ENCODE measurements at regions not wholly inside any gene's neighbourhood (a gene's known extent, or its start where the extent isn't known, plus 50 kb on each side); places are given as distances from the start of the nearest gene placed in this dataset.
"Not testable (repeated sequence)": the region's sequence is repeated elsewhere in the genome, so short reads cannot be mapped to it uniquely, and the experiment has no call there.

- peak; percentile 93 for DNase-seq (ENCODE audit: low spot score)
Observed at GRCh38 chr17:47066841-47067682, 88.0 kb upstream of the RPRML start.

- peak; percentile 18 for DNase-seq (ENCODE audit: low spot score)
Observed at GRCh38 chr17:47066095-47066494, 87.0 kb upstream of the RPRML start.

DNA sequence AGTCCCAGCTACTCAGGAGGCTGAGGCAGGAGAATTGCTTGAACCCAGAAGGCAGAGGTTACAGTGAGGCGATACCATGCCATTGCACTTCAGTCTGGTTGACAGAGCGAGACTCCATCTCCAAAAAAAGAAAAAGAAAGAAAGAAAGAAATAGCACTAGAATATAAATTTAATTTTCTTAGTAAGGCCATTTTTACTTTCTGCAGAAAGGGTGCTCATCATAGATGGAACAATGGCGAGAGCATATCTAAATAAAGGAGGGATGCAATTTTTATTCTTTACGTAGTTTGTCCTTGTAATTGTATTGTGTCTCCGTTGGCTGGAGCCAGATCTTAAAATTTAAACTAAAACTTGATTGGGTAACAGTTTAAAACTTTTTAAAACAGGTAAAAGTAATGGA lies 85.6 kb upstream of the RPRML start:
- DNase-seq (ENCODE audit: low spot score) = no peak

DNA sequence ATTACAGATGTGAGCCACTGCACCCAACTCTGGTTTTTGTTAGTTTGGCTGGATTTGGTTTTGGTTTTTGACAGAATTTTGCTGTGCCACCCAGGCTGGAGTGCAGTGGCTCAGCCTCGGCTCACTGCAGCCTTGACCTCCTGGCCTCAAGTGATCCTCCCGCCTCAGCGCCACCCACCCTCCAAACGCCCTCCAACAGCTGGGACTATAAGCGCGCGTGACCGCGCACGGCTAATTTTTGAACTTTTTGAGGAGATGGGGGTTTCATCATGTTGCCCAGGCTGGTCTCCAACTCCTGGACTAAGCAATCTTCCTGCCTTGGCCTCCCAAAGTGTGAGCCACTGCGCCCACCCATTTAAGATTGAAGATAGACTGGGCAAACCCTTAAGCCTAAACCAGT lies 84.4 kb upstream of the RPRML start:
- no peak for DNase-seq (ENCODE audit: low spot score)

DNA sequence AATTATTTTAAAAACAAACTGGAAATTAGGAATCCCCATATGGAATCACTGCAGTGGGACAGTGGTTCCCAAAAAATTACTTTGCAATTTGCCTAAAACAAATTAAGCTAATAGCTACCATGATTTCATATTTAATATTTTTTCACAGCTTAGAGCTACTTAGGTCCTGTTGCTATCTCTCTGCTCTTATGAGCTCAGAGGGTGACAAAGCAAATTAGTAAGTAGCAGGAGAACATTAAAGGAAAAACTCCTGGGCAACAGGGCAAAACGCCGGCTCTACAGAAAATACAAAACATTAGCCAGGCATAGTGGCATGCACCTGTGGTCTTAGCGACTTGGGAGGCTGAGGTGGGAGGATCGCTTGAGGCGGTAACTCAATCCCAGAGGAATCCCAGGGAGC lies 83.8 kb upstream of the RPRML start:
- DNase-seq (ENCODE audit: low spot score) = not testable (repeated sequence)

DNA sequence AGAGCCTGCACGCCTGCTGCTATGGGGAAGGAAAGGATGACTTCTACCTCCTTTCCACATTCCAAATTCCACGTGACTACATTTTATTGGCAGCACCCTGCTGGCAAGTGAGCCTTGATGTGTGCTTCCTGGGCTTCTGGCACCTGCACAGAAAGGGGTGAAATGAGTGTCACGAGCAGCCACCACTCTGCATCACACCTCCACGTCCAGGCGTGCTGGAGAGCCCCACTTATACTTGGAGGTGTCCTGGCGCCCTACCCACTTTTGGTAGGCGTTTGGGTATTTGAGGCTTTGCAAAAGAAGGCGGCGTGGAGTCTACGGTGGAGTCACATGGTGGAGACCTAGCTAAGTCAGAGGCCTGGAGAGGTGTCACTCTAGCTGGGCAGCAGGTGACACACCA lies 81.0 kb upstream of the RPRML start:
- DNase-seq (ENCODE audit: low spot score) = not testable (repeated sequence)

DNA sequence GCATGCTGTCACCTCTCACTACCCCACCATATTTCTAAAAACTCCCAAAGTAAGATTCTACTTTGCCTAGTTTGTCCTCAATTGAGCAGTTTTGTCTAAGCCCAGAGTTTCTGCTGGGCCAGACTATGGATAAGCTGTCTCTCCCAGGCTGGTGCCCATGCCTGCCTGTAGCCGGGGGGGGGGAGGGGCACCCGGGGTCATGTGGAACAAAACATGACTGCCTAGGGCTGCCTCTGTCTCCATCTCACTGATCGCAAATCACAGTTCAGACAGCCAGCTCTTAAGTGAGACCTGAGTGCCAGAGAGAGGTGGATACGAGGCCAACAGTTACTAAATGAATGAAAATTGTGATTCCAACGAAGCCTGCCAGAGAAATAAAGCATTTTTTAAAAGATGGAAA lies 78.8 kb upstream of the RPRML start:
- no peak for DNase-seq (ENCODE audit: low spot score)

- DNase-seq (ENCODE audit: low spot score) = not testable (repeated sequence)
Observed at GRCh38 chr17:47057279-47057678, 78.2 kb upstream of the RPRML start.

DNA sequence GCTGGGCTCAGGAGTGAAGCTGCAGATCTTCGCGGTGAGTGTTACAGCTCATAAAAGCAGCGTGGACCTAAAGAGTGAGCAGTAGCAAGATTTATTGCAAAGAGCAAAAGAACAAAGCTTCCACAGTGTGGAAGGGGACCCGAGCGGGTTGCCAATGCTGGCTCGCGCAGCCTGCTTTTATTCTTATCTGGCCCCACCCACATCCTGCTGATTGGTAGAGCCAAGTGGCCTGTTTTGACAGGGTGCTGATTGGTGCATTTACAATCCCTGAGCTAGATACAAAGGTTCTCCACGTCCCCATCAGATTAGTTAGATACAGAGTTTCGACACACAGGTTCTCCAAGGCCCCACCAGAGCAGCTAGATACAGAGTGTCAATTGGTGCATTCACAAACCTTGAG lies 77.6 kb upstream of the RPRML start:
- not testable (repeated sequence) for DNase-seq (ENCODE audit: low spot score)
